Astrocyte (in vitro differentiated cells and primary cell): ENCODE measurements at regions not wholly inside any gene's neighbourhood (a gene's known extent, or its start where the extent isn't known, plus 50 kb on each side); places are given as distances from the start of the nearest gene placed in this dataset.

ENCODE experiments used
- DNase-seq: peaks from one replicate; pipeline ENCODE4 v3.0.0-alpha.2; 2010; ENCODE audit warnings: low read depth
- FAIRE-seq: peaks from 2 replicates; lab custom pipeline; 2011; peaks lifted over from hg19 to GRCh38; lab: Jason Lieb, UNC
- H2AFZ ChIP-seq: 2 replicates; pipeline ENCODE4 v1.6.0; 2012; ENCODE audit warnings: low read depth, low read length, inconsistent platforms
- H3K27ac ChIP-seq: 2 replicates; pipeline ENCODE4 v1.5.1; 2011; ENCODE audit warnings: low read depth, low read length, inconsistent platforms
- H3K27me3 ChIP-seq: 2 replicates; pipeline ENCODE4 v1.6.0; 2011; ENCODE audit warnings: low read length, inconsistent platforms; ENCODE audit not compliant: insufficient read depth
- H3K36me3 ChIP-seq: 2 replicates; pipeline ENCODE4 v1.5.1; 2011; ENCODE audit warnings: low read length, inconsistent platforms; ENCODE audit not compliant: insufficient read depth
- H3K4me1 ChIP-seq: 2 replicates; pipeline ENCODE4 v1.5.1; 2011; ENCODE audit warnings: low read length, inconsistent platforms; ENCODE audit not compliant: insufficient read depth
- H3K4me2 ChIP-seq: 2 replicates; pipeline ENCODE4 v1.6.0; 2012; ENCODE audit warnings: low read length, inconsistent platforms
- H3K4me3 ChIP-seq: 2 replicates; pipeline ENCODE4 v1.5.1; 2011; ENCODE audit warnings: low read depth, mild to moderate bottlenecking, low read length, inconsistent platforms; ENCODE audit not compliant: insufficient read depth
- H3K79me2 ChIP-seq: 2 replicates; pipeline ENCODE4 v1.6.0; 2012; ENCODE audit warnings: mild to moderate bottlenecking, low read length, inconsistent platforms; ENCODE audit not compliant: insufficient read depth
- H3K9ac ChIP-seq: 2 replicates; pipeline ENCODE4 v1.6.0; 2012; ENCODE audit warnings: mild to moderate bottlenecking, low read length, inconsistent platforms
- H3K9me3 ChIP-seq: 2 replicates; pipeline ENCODE4 v1.5.1; 2012; ENCODE audit warnings: low read depth, mild to moderate bottlenecking, low read length, inconsistent platforms; ENCODE audit not compliant: insufficient read depth
- H4K20me1 ChIP-seq: 2 replicates; pipeline ENCODE4 v1.6.0; 2012; ENCODE audit warnings: low read length, inconsistent platforms; ENCODE audit not compliant: insufficient read depth
- H3K27ac Mint-ChIP-seq: one replicate; pipeline ENCODE4 v1.8.0; 2021; ENCODE audit warnings: mild to moderate bottlenecking, mixed read lengths; ENCODE audit not compliant: unreplicated experiment
- H3K27me3 Mint-ChIP-seq: one replicate; pipeline ENCODE4 v1.8.0; 2021; ENCODE audit warnings: low read depth, mixed read lengths; ENCODE audit not compliant: unreplicated experiment
- H3K36me3 Mint-ChIP-seq: one replicate; pipeline ENCODE4 v1.8.0; 2021; ENCODE audit warnings: low read depth, mixed read lengths; ENCODE audit not compliant: unreplicated experiment
- H3K4me1 Mint-ChIP-seq: one replicate; pipeline ENCODE4 v1.8.0; 2021; ENCODE audit warnings: low read depth, mixed read lengths; ENCODE audit not compliant: unreplicated experiment
- H3K4me3 Mint-ChIP-seq: one replicate; pipeline ENCODE4 v1.8.0; 2021; ENCODE audit warnings: mild to moderate bottlenecking, moderate library complexity, mixed read lengths; ENCODE audit not compliant: unreplicated experiment
- H3K9me3 Mint-ChIP-seq: one replicate; pipeline ENCODE4 v1.8.0; 2021; ENCODE audit warnings: mild to moderate bottlenecking, mixed read lengths; ENCODE audit not compliant: unreplicated experiment
- EZH2 ChIP-seq: IDR thresholded peaks from 2 replicates; pipeline ENCODE4 v1.6.1; 2012; ENCODE audit warnings: mild to moderate bottlenecking, low read length, inconsistent platforms; ENCODE audit not compliant: insufficient read depth
- TF ChIP-seq, protein P1 (sequence below): IDR thresholded peaks from 2 replicates; pipeline ENCODE4 v1.5.1; 2011; ENCODE audit warnings: low read depth, mild to moderate bottlenecking, inconsistent platforms, low read length, moderate library complexity; ENCODE audit not compliant: insufficient read depth

DNA sequence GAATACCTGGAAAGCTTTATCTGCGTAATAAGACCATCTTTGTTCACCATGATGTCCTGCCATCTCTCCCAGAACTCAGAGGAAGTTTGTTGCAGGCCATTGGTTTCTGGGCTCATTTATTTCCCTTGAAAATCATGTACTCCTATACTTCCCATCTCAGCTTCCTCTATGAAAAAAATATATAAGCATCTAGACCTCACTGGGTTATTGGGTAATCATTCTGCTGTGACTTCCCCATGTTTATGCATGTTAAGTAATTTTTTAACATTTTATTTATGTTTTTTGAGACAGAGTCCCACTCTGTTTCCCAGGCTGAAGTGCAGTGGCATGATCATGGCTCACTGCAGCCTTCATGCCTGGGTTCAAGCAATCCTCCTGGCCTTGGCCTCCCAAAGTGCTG is 184.5 kb downstream of the ZPLD1 start:
- no peaks in the 10 kb centered on the region for H3K9me3 ChIP-seq
- no peak overlapping the region for H2AFZ ChIP-seq
- FAIRE-seq (no peak), DNase-seq (no peak)
- H3K79me2 ChIP-seq = no peaks in the 10 kb centered on the region
- Mint-ChIP-seq H3K4me1 (no peaks in the 10 kb centered on the region), H3K9me3 (no peaks in the 10 kb centered on the region), H3K27me3 (no peaks in the 10 kb centered on the region), H3K4me3 (no peak overlapping the region), H3K36me3 (no peaks in the 10 kb centered on the region), H3K27ac (no peak overlapping the region)
- no peak overlapping the region for H3K4me3 ChIP-seq
- no peak for TF ChIP-seq EZH2
- TF ChIP-seq, protein P1, sequence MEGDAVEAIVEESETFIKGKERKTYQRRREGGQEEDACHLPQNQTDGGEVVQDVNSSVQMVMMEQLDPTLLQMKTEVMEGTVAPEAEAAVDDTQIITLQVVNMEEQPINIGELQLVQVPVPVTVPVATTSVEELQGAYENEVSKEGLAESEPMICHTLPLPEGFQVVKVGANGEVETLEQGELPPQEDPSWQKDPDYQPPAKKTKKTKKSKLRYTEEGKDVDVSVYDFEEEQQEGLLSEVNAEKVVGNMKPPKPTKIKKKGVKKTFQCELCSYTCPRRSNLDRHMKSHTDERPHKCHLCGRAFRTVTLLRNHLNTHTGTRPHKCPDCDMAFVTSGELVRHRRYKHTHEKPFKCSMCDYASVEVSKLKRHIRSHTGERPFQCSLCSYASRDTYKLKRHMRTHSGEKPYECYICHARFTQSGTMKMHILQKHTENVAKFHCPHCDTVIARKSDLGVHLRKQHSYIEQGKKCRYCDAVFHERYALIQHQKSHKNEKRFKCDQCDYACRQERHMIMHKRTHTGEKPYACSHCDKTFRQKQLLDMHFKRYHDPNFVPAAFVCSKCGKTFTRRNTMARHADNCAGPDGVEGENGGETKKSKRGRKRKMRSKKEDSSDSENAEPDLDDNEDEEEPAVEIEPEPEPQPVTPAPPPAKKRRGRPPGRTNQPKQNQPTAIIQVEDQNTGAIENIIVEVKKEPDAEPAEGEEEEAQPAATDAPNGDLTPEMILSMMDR = no peak
- no peak overlapping the region for H3K4me2 ChIP-seq
- H3K9ac ChIP-seq = no peak overlapping the region
- H4K20me1 ChIP-seq = no peaks in the 10 kb centered on the region
- no peaks in the 10 kb centered on the region for H3K4me1 ChIP-seq
- no peak overlapping the region for H3K27ac ChIP-seq
- H3K27me3 ChIP-seq = no peaks in the 10 kb centered on the region
- H3K36me3 ChIP-seq = no peaks in the 10 kb centered on the region

DNA sequence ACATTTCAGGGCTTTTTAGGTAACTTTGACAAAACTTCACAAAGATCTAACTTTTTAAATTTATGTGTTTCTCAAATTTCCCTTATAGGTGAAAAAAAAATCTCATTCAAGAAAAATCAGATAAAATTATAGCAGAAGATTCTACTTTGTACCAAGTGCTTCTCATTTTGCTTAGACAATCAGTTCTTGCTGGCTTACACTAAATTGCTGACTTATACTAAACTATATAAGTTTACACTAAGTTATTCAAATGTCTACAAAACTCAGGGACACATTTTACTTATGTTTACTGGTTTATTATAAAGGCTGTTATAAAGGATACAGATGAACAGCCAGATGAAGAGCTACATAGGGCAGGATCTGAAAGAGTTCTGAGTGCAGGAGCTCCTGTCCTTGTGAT is 195.1 kb downstream of the ZPLD1 start:
- Histone ChIP-seq H3K27me3 (no peaks in the 10 kb centered on the region), H2AFZ (no peak overlapping the region), H3K9ac (no peak overlapping the region), H3K36me3 (no peaks in the 10 kb centered on the region), H3K4me2 (no peak overlapping the region), H4K20me1 (no peaks in the 10 kb centered on the region), H3K79me2 (no peaks in the 10 kb centered on the region), H3K9me3 (peaks cover 5% of the 10 kb centered on the region), H3K4me1 (no peaks in the 10 kb centered on the region), H3K27ac (no peak overlapping the region), H3K4me3 (no peak overlapping the region)
- no peak overlapping the region for H3K4me3 Mint-ChIP-seq
- no peak overlapping the region for H3K27ac Mint-ChIP-seq
- no peak for DNase-seq
- H3K27me3 Mint-ChIP-seq = no peaks in the 10 kb centered on the region
- H3K36me3 Mint-ChIP-seq = peaks cover 2% of the 10 kb centered on the region
- H3K4me1 Mint-ChIP-seq = no peaks in the 10 kb centered on the region
- H3K9me3 Mint-ChIP-seq = no peaks in the 10 kb centered on the region
- TF ChIP-seq EZH2 = no peak
- TF ChIP-seq, protein P1 = no peak
- no peak for FAIRE-seq

DNA sequence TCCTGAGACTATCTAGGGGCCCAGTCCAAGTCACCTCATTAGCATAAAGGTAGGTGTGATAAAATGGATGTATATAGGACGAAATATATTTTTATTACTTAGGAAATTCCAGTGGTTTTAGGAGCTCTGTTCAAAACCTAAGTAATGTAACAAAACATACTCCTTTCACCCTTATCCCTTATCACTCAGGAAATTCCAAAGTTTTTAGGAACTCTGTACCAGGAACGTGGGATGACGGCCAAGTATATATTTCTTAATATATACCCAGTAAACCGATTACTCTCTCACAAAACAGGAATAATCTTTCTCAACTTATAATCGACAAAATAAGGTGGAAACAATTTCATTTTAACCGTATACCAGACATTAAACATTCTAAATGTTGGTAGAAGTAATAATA is 195.7 kb downstream of the ZPLD1 start:
- no peaks in the 10 kb centered on the region for H3K36me3 ChIP-seq
- FAIRE-seq = no peak
- no peak overlapping the region for H3K4me2 ChIP-seq
- no peak for DNase-seq
- no peaks in the 10 kb centered on the region for H3K79me2 ChIP-seq
- no peak overlapping the region for H3K4me3 ChIP-seq
- H3K27me3 ChIP-seq = no peaks in the 10 kb centered on the region
- no peak overlapping the region for H2AFZ ChIP-seq
- Mint-ChIP-seq H3K4me3 (no peak overlapping the region), H3K9me3 (no peaks in the 10 kb centered on the region), H3K27ac (no peak overlapping the region), H3K27me3 (no peaks in the 10 kb centered on the region), H3K4me1 (no peaks in the 10 kb centered on the region), H3K36me3 (peaks cover 2% of the 10 kb centered on the region)
- peaks cover 5% of the 10 kb centered on the region for H3K9me3 ChIP-seq
- no peaks in the 10 kb centered on the region for H4K20me1 ChIP-seq
- H3K4me1 ChIP-seq = no peaks in the 10 kb centered on the region
- H3K9ac ChIP-seq = no peak overlapping the region
- no peak overlapping the region for H3K27ac ChIP-seq
- TF ChIP-seq, protein P1 = no peak
- no peak for TF ChIP-seq EZH2
